IMR-90 (cell line): ENCODE measurements at regions not wholly inside any gene's neighbourhood (a gene's known extent, or its start where the extent isn't known, plus 50 kb on each side); places are given as distances from the start of the nearest gene placed in this dataset.

Experiments
- ATAC-seq: fragments of 200-7000 bp; cut with Tn5 transposase; 2 replicates; pipeline ENCODE4 v1.9.1; 2020; ENCODE audit warnings: low read depth, mild to moderate bottlenecking, moderate library complexity
- BruUV-seq: library from RNA; stranded (reverse); fragments of 400-500 nt; replicated peaks from 2 replicates; lab custom pipeline; 2021; lab: Mats Ljungman, UMichigan
- CTCF ChIA-PET: fragments of 300-600 bp; formaldehyde crosslinking; extraction: SDS; loops from one replicate; lab custom pipeline; 2021; ENCODE audit warnings: antibody characterized with exemption; lab: Yijun Ruan, JAX
- POLR2A ChIA-PET: fragments of 300-600 bp; sonication (Branson Sonifier 250); formaldehyde crosslinking; loops from one replicate; lab custom pipeline; 2022; ENCODE audit warnings: antibody characterized with exemption; ENCODE audit not compliant: unreplicated experiment; lab: Charles Lee
- DNase-seq: peaks from one replicate; pipeline ENCODE4 v3.0.0; 2013
- H2AFZ ChIP-seq: replicated peaks from 2 replicates; pipeline ENCODE3; 2013; ENCODE audit warnings: low read length, mild to moderate bottlenecking; ENCODE audit not compliant: poor library complexity
- H2AK5ac ChIP-seq: 2 replicates; pipeline ENCODE4 v1.6.1; 2013; ENCODE audit warnings: low read depth, low read length, inconsistent platforms
- H2AK9ac ChIP-seq: replicated peaks from 2 replicates; pipeline ENCODE3; 2013; ENCODE audit warnings: mild to moderate bottlenecking, low read depth, low read length, moderate library complexity; ENCODE audit not compliant: poor library complexity
- H2BK120ac ChIP-seq: 2 replicates; pipeline ENCODE4 v1.6.1; 2013; ENCODE audit warnings: low read depth, low read length, inconsistent platforms
- H2BK15ac ChIP-seq: 3 replicates; pipeline ENCODE4 v1.6.1; 2013; ENCODE audit warnings: low read depth, low read length, inconsistent platforms
- H2BK20ac ChIP-seq: 2 replicates; pipeline ENCODE4 v1.6.1; 2013; ENCODE audit warnings: low read depth, mild to moderate bottlenecking, inconsistent platforms, low read length, moderate library complexity
- H2BK5ac ChIP-seq: 2 replicates; pipeline ENCODE4 v1.6.1; 2013; ENCODE audit warnings: mild to moderate bottlenecking, low read depth, low read length, inconsistent platforms; ENCODE audit not compliant: poor library complexity, severe bottlenecking
- H3K14ac ChIP-seq: replicated peaks from 2 replicates; pipeline ENCODE4 v1.6.1; 2013; ENCODE audit warnings: low read depth, low read length, inconsistent platforms
- H3K18ac ChIP-seq: 2 replicates; pipeline ENCODE4 v1.6.1; 2013; ENCODE audit warnings: low read depth, low read length, control low read depth
- H3K23ac ChIP-seq: 2 replicates; pipeline ENCODE4 v1.6.1; 2013; ENCODE audit warnings: low read depth, low read length, inconsistent platforms
- H3K27ac ChIP-seq: 2 replicates; pipeline ENCODE4 v1.5.1; 2013; ENCODE audit warnings: mild to moderate bottlenecking, control low read depth, low read length; ENCODE audit not compliant: insufficient read depth
- H3K27me3 ChIP-seq: 2 replicates; pipeline ENCODE4 v1.6.1; 2013; ENCODE audit warnings: low read length; ENCODE audit not compliant: control insufficient read depth, insufficient read depth
- H3K36me3 ChIP-seq: 2 replicates; pipeline ENCODE4 v1.6.1; 2013; ENCODE audit warnings: low read length, mixed read lengths; ENCODE audit not compliant: control insufficient read depth, insufficient read depth
- H3K4ac ChIP-seq: 2 replicates; pipeline ENCODE4 v1.6.1; 2013; ENCODE audit warnings: low read depth, low read length, inconsistent platforms
- H3K4me1 ChIP-seq: 2 replicates; pipeline ENCODE4 v1.6.1; 2013; ENCODE audit warnings: low read length, mixed read lengths; ENCODE audit not compliant: control insufficient read depth, insufficient read depth
- H3K4me2 ChIP-seq: 2 replicates; pipeline ENCODE4 v1.6.1; 2013; ENCODE audit warnings: low read depth, mild to moderate bottlenecking, control low read depth, low read length, moderate library complexity
- H3K4me3 ChIP-seq: 2 replicates; pipeline ENCODE4 v1.5.1; 2013; ENCODE audit warnings: low read depth, mild to moderate bottlenecking, control low read depth, low read length, moderate library complexity; ENCODE audit not compliant: insufficient read depth
- H3K56ac ChIP-seq: 2 replicates; pipeline ENCODE4 v1.6.1; 2013; ENCODE audit warnings: low read length, inconsistent platforms; ENCODE audit not compliant: insufficient read depth; ENCODE audit errors: extremely low read depth
- H3K79me1 ChIP-seq, 2 experiments: 2 replicates each; pipeline ENCODE4 v1.6.1; 2013; ENCODE audit warnings: low read length in 2 of 2, inconsistent platforms in 1 of 2, low read depth in 1 of 2
- H3K9ac ChIP-seq: 2 replicates; pipeline ENCODE4 v1.6.1; 2013; ENCODE audit warnings: low read depth, low read length, control low read depth
- H3K9me1 ChIP-seq: 2 replicates; pipeline ENCODE4 v1.6.1; 2013; ENCODE audit warnings: low read length, inconsistent platforms; ENCODE audit not compliant: insufficient read depth
- H3K9me3 ChIP-seq: 2 replicates; pipeline ENCODE4 v1.6.1; 2013; ENCODE audit warnings: low read length; ENCODE audit not compliant: control insufficient read depth, insufficient read depth
- H4K20me1 ChIP-seq: 2 replicates; pipeline ENCODE4 v1.6.1; 2013; ENCODE audit warnings: low read length, inconsistent platforms; ENCODE audit not compliant: insufficient read depth
- H4K5ac ChIP-seq: 2 replicates; pipeline ENCODE4 v1.6.1; 2013; ENCODE audit warnings: mild to moderate bottlenecking, low read depth, low read length, control low read depth
- H4K8ac ChIP-seq, 2 experiments: 2 replicates each; pipeline ENCODE4 v1.6.1; 2013; ENCODE audit warnings: low read depth in 2 of 2, low read length in 2 of 2, control low read depth in 1 of 2, inconsistent platforms in 1 of 2
- H4K91ac ChIP-seq: 2 replicates; pipeline ENCODE4 v1.6.1; 2013; ENCODE audit warnings: low read depth, low read length, inconsistent platforms; ENCODE audit not compliant: insufficient read depth
- CHD1 ChIP-seq: IDR thresholded peaks from 2 replicates; pipeline ENCODE4 v1.6.1; 2012; ENCODE audit warnings: low read depth, low read length, improper control_type of control experiment
- NFE2L2 ChIP-seq: fragments of 150-350 bp; IDR thresholded peaks from 2 replicates; pipeline ENCODE4 v1.6.1; 2016; ENCODE audit warnings: low read depth, mild to moderate bottlenecking, low read length
- POLR2A ChIP-seq: IDR thresholded peaks from 2 replicates; pipeline ENCODE4 v1.6.1; 2012; ENCODE audit warnings: mild to moderate bottlenecking, low read depth, low read length
- RCOR1 ChIP-seq: IDR thresholded peaks from 2 replicates; pipeline ENCODE4 v1.6.1; 2012; ENCODE audit warnings: mild to moderate bottlenecking, low read length, improper control_type of control experiment; ENCODE audit not compliant: insufficient replicate concordance
- RFX5 ChIP-seq: IDR thresholded peaks from 2 replicates; pipeline ENCODE4 v1.8.0; 2012; ENCODE audit warnings: low read depth, mild to moderate bottlenecking, low read length, moderate library complexity
- USF2 ChIP-seq: fragments of 150-350 bp; IDR thresholded peaks from 2 replicates; pipeline ENCODE4 v1.6.1; 2017; ENCODE audit warnings: mild to moderate bottlenecking, antibody characterized with exemption, low read length, low read depth
- WGBS, 2 experiments: methylation state at CpG; one replicate each; pipeline versions ENCODE4 v1.1.5 to v1.1.7; 2013; ENCODE audit warnings: missing lambda C conversion rate in 2 of 2; ENCODE audit not compliant: insufficient read length in 1 of 2; ENCODE audit errors: extremely low coverage in 2 of 2; 5-methylcytosine and 5-hydroxymethylcytosine counted together
- dilution Hi-C: fragments of 300-500 bp; cut with HindIII; formaldehyde crosslinking; loops from one replicate; pipeline ENCODE4 v1.14.3; 2018; ENCODE audit warnings: low sequenced_read_pairs; ENCODE audit not compliant: unreplicated experiment
- in situ Hi-C: fragments of 300-500 bp; cut with MboI; formaldehyde crosslinking; loops from 3 replicates; pipeline ENCODE4 v1.14.3; 2019; ENCODE audit warnings: low sequenced_read_pairs, inconsistent platforms, mixed read lengths
- intact Hi-C: fragments of 100-400 bp; cut with micrococcal nuclease; formaldehyde crosslinking; loops from 2 replicates; pipeline ENCODE4 v1.10.0; 2022

GRCh38 chr4:26264109-26264508 lies 56.7 kb upstream of the RBPJ start:
- H4K8ac ChIP-seq: no peak overlapping the region
- in situ Hi-C loops: no loop called here
- no peak overlapping the region for H4K91ac ChIP-seq
- no peak overlapping the region for H3K14ac ChIP-seq
- ChIA-PET POLR2A (no interaction called here), CTCF (no interaction called here)
- no peak overlapping the region for H4K5ac ChIP-seq
- no peak overlapping the region for H3K4me2 ChIP-seq
- H3K18ac ChIP-seq: no peak overlapping the region
- 100% methylated on average over 1 of the region's 5 CpGs; no CpG with 5 or more reads in 1 of the 2 experiments for WGBS, 2 experiments
- no peaks in the 10 kb centered on the region for H4K20me1 ChIP-seq
- ATAC-seq (no peak), DNase-seq (no peak)
- no peak overlapping the region for H3K9ac ChIP-seq
- H3K4me1 ChIP-seq: no peaks in the 10 kb centered on the region
- H3K36me3 ChIP-seq: no peaks in the 10 kb centered on the region
- H3K4me3 ChIP-seq: no peak overlapping the region
- no peak overlapping the region for H2AK9ac ChIP-seq
- dilution Hi-C loops: no loop called here
- H2AK5ac ChIP-seq: peak overlapping the region; percentile 33; the same call in 1 of the 2 replicates
- TF ChIP-seq POLR2A (no peak), USF2 (no peak), NFE2L2 (no peak), CHD1 (no peak), RCOR1 (no peak), RFX5 (no peak)
- no peak overlapping the region for H2BK20ac ChIP-seq
- intact Hi-C loops: no loop called here
- H3K27ac ChIP-seq: no peak overlapping the region
- H3K4ac ChIP-seq: no peak overlapping the region
- no peak overlapping the region for H3K23ac ChIP-seq
- no peak overlapping the region for H2AFZ ChIP-seq
- H2BK120ac ChIP-seq: no peak overlapping the region
- H3K9me1 ChIP-seq: no peaks in the 10 kb centered on the region
- no peak overlapping the region for H3K56ac ChIP-seq
- no peak overlapping the region for H2BK5ac ChIP-seq
- no peaks in the 10 kb centered on the region for H3K79me1 ChIP-seq
- H2BK15ac ChIP-seq: no peak overlapping the region
- peaks cover 2% of the 10 kb centered on the region; the same call in 1 of the 2 replicates for H3K9me3 ChIP-seq
- H3K27me3 ChIP-seq: no peaks in the 10 kb centered on the region
- BruUV-seq: no TSS peak
